ENCODE measurements at regions not wholly inside any gene's neighbourhood (a gene's known extent, or its start where the extent isn't known, plus 50 kb on each side); places are given as distances from the start of the nearest gene placed in this dataset.
"Not testable (repeated sequence)": the region's sequence is repeated elsewhere in the genome, so short reads cannot be mapped to it uniquely, and the experiment has no call there.

DNA sequence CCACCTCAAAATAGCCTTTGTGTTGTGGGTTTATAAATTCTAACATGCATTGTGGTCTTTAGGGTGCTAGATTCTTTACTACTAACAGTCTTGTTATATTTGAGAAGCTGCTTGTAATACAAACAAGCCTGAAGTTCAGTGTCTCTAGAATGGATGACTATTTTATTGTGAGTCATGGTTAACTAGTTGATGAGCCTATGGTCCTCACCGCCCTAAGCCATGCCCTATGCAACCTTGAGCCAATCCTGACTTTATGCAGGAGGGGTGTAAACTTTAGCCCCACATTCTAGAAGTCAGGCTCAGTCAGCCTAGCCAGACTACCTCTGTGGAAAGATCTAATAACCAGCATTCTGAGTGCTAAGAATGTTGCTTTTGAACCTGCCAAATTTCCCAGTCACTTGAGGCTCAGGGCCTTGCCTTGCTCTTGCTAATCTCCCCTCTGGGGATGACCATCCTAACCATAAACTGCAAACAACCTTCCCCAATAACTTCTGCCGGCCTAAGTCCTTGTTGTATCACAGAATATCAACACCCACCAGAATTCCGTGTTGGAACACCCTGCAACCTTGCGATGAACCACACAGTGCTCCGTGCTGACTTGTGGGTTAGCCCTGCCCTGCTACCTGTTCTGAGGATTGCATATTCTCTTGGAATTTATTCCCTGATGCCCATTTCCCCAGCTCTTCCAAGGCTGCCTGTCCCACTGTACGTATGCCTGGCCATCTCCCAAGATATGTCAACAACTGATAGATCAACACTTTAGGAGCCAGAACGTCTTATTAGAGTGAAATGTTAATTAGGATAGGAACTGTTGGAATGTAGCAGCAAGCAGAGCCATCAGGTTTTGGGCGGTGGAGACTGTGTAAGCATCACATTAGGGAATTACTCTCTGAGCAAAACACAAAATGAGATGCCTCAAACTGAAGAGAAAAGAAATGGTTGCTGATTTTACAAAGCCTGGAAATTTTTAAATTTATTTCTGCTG, 71.7 kb upstream of the CEP85L start:
- no peak for DNase-seq (ENCODE audit: low spot score)
- POLR2A ChIA-PET (ENCODE audit: low non-redundant PET) = no interaction called here
- no peak overlapping the region for H3K27ac ChIP-seq
- CTCF ChIA-PET = no interaction called here
- TF ChIP-seq CTCF (conservative IDR thresholded peaks at IDR 0.05; ENCODE audit: low read depth) = no peak

DNA sequence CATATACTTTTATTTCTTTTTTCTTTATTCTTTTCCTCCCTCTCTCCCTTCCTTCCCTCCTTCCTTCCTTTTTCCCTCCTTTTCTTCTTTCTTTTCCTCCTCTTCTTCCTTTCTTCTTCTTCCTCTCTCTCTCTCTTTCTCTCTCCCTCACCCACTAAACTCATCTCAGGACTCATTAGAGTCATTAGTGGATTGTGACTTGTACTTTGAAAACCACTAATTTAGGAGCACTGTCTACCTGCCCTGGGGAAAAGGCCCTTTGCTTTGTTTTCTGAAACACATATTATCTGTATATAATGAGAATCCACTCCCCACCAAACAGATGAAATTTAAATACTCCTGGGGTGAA, 68.7 kb upstream of the CEP85L start:
- no peak for DNase-seq (ENCODE audit: low spot score)
- ChIA-PET POLR2A (ENCODE audit: low non-redundant PET) (no interaction called here), CTCF (no interaction called here)
- TF ChIP-seq CTCF (conservative IDR thresholded peaks at IDR 0.05; ENCODE audit: low read depth) = no peak
- H3K27ac ChIP-seq = no peak overlapping the region

DNA sequence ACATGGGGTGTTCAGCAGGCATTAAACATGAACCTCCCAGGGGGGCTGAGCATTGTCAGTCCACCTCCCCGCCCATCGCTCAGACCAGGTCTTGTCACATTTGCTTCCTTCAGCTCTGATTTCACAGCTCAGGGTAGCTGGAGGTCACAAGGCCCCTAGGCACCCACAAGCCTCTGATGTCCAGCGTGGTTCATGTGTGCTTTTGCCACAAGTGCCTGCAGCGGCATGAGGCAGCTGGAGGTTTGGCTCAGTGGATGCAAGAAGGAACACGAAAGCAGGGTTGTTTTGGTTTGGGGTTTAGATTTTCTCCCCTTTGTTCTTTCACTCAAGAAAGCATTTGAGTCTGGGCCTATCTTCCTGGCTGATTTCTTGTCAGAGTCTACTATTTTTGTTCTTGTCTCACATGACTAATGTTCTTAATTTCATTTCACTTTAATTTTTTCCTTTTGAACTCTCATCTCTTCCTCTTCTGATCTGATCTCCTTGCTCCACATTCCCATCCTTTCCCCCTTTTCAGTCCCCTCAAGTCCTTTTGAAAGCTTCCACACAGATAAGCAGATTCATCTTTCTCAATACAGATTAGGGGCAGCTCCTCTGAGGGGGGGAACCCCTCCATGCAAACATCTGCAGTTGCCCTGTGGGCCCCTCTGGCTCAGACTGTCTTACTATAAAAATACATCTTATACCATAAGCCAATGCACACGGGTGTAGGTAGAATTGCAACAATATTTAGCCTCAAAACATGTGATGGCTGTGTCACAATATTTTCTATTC, 68.1 kb upstream of the CEP85L start:
- ChIA-PET POLR2A (ENCODE audit: low non-redundant PET) (no interaction called here), CTCF (no interaction called here)
- DNase-seq (ENCODE audit: low spot score) = no peak
- TF ChIP-seq CTCF (conservative IDR thresholded peaks at IDR 0.05; ENCODE audit: low read depth) = no peak
- H3K27ac ChIP-seq = no peak overlapping the region

- no peak for TF ChIP-seq CTCF (conservative IDR thresholded peaks at IDR 0.05; ENCODE audit: low read depth)
- CTCF ChIA-PET = no interaction called here
- no peak for DNase-seq (ENCODE audit: low spot score)
- H3K27ac ChIP-seq = no peak overlapping the region
- POLR2A ChIA-PET (ENCODE audit: low non-redundant PET) = no interaction called here
Measured at GRCh38 chr6:118718903-118719302, 67.5 kb upstream of the CEP85L start.

DNA sequence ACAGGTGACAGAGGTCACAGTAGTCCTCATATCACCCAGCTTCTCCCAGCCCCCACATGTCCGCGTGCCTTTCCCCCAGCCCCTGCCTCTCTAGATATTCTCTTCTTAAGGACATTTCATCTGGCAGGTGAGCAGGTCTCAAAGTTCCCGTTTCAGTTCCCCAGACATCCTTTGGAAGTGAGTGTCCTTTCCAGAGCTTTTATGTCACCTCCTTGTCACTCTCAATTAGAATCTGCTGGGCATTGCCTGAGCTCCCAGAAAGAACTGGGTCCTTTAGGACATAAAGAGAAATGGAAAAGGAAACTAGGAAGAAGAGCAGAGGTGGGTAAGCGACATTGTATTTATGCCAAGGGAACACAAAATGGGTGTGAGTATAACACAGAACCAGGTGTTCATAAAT, 66.9 kb upstream of the CEP85L start:
- ChIA-PET CTCF (no interaction called here), POLR2A (ENCODE audit: low non-redundant PET) (no interaction called here)
- DNase-seq (ENCODE audit: low spot score) = no peak
- no peak for TF ChIP-seq CTCF (conservative IDR thresholded peaks at IDR 0.05; ENCODE audit: low read depth)
- no peak overlapping the region for H3K27ac ChIP-seq

GRCh38 chr6:118717106-118717505, 65.7 kb upstream of the CEP85L start:
- ChIA-PET POLR2A (ENCODE audit: low non-redundant PET) (no interaction called here), CTCF (no interaction called here)
- no peak overlapping the region for H3K27ac ChIP-seq
- no peak for DNase-seq (ENCODE audit: low spot score)
- no peak for TF ChIP-seq CTCF (conservative IDR thresholded peaks at IDR 0.05; ENCODE audit: low read depth)

- H3K27ac ChIP-seq; POLR2A ChIA-PET (ENCODE audit: low non-redundant PET); DNase-seq (ENCODE audit: low spot score); CTCF ChIA-PET: not testable (repeated sequence)
Measured at GRCh38 chr6:118715907-118716306, 64.5 kb upstream of the CEP85L start.

All from RWPE1 (cell line).